B cell (primary cell): ENCODE measurements at regions not wholly inside any gene's neighbourhood (a gene's known extent, or its start where the extent isn't known, plus 50 kb on each side); places are given as distances from the start of the nearest gene placed in this dataset.

ENCODE experiments used
- CTCF ChIP-seq: fragments of 200-600 bp; IDR thresholded peaks from one replicate; pipeline ENCODE4 v1.8.0; 2022; ENCODE audit warnings: antibody characterized with exemption, mild to moderate bottlenecking
- EZH2 ChIP-seq: IDR thresholded peaks from 2 replicates; pipeline ENCODE4 v1.6.1; 2012; ENCODE audit warnings: borderline replicate concordance, low read depth, mild to moderate bottlenecking, moderate library complexity, low read length; ENCODE audit not compliant: insufficient read depth, poor library complexity, severe bottlenecking

- TF ChIP-seq EZH2 (no peak), CTCF (no peak)
Measured at GRCh38 chr1:4510276-4510691, 144.1 kb upstream of the AJAP1 start.
